Keratinocyte (primary cell): ENCODE measurements at regions not wholly inside any gene's neighbourhood (a gene's known extent, or its start where the extent isn't known, plus 50 kb on each side); places are given as distances from the start of the nearest gene placed in this dataset.

Experiments
- EZH2 ChIP-seq: IDR thresholded peaks from one replicate; pipeline ENCODE4 v1.6.1; 2012; ENCODE audit warnings: inconsistent platforms, mild to moderate bottlenecking, low read length, moderate library complexity
- TF ChIP-seq, protein P1 (sequence below), 3 experiments: IDR thresholded peaks in 1 of 3; conservative IDR thresholded peaks in 1 of 3; optimal IDR thresholded peaks in 1 of 3; 2 replicates in 2 of 3; 3 replicates in 1 of 3; pipeline versions ENCODE3 to v1.5.1; 2011; ENCODE audit warnings: low read length in 3 of 3, mild to moderate bottlenecking in 3 of 3, moderate library complexity in 2 of 3, control low read depth in 1 of 3, inconsistent platforms in 1 of 3; ENCODE audit not compliant: insufficient read depth in 2 of 3; ENCODE audit errors: extremely low read depth in 1 of 3

DNA sequence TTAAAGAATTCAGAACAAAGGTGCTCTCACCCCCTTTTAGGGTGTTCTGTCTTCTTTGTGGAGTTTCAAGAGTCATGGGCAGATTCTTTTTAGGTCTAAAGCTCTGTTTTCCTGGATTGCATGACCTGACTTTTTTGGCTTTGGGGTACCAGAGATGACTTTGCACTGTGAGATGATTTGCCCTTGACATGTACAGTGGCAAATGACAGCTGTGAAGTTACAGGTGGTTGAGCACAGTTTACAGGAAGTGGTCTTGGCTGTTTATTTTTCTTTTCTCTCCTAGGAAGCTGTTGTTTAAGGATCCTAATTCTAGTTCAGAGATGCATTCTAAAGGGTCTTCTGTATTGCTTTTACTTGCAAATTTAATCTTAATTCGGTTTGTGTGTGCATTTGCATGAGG is 83.8 kb upstream of the METAP2 start:
- TF ChIP-seq, protein P1, sequence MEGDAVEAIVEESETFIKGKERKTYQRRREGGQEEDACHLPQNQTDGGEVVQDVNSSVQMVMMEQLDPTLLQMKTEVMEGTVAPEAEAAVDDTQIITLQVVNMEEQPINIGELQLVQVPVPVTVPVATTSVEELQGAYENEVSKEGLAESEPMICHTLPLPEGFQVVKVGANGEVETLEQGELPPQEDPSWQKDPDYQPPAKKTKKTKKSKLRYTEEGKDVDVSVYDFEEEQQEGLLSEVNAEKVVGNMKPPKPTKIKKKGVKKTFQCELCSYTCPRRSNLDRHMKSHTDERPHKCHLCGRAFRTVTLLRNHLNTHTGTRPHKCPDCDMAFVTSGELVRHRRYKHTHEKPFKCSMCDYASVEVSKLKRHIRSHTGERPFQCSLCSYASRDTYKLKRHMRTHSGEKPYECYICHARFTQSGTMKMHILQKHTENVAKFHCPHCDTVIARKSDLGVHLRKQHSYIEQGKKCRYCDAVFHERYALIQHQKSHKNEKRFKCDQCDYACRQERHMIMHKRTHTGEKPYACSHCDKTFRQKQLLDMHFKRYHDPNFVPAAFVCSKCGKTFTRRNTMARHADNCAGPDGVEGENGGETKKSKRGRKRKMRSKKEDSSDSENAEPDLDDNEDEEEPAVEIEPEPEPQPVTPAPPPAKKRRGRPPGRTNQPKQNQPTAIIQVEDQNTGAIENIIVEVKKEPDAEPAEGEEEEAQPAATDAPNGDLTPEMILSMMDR (optimal IDR thresholded peaks at IDR 0.05 in 1 of 3, IDR thresholded peaks at IDR 0.05 in 1 of 3, conservative IDR thresholded peaks at IDR 0.05 in 1 of 3; ENCODE audit: extremely low read depth in 1 of 3, insufficient read depth in 2 of 3, low read length in 3 of 3): no peak
- TF ChIP-seq EZH2: no peak
